NCI-H187 treated with DMSO at 0.1 percent for 48 hours (cell line): ENCODE measurements at regions not wholly inside any gene's neighbourhood (a gene's known extent, or its start where the extent isn't known, plus 50 kb on each side); places are given as distances from the start of the nearest gene placed in this dataset.

Experiments used
- DNase-seq: peaks from one replicate; lab custom pipeline; 2025; lab: John Stamatoyannopoulos, UW

DNA sequence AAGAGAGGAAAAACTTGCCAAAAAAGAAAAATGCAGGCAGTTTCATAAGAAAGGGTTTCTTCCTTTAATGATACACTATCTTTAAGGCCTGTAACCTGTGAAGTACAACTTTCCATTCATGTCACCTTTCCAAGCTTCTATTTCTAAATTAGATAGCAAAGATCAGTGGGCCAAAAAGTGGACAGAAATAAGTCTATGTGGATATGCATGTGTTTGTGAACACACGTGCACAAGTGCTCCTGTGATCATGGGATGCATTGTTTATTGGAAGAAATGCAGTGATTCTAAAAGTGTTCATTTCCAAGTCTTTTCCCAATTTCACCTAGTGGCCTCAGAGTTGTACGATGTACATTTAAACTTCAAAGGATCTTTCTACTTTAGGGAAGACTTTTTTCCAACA lies 230.0 kb upstream of the BLID start:
- DNase-seq = no peak

DNA sequence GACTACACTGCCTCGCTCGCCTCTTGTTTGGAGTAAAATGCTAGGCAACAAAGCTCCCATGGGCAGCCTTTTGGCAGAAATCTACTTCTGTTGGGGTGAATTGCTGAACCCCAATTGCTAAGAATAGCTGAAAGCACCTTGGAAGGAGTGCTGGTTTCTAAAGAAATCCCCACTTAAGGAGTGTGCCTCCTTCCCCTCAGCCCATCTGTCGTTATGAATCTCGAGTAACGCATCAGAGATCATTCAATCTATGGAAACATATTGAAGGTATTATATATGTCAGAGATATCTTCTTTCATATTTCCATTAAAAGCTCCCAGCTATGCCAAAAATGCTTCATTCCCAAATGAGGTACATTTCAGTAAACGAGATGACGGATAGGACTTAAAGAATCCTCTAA lies 229.6 kb upstream of the BLID start:
- DNase-seq = no peak

DNA sequence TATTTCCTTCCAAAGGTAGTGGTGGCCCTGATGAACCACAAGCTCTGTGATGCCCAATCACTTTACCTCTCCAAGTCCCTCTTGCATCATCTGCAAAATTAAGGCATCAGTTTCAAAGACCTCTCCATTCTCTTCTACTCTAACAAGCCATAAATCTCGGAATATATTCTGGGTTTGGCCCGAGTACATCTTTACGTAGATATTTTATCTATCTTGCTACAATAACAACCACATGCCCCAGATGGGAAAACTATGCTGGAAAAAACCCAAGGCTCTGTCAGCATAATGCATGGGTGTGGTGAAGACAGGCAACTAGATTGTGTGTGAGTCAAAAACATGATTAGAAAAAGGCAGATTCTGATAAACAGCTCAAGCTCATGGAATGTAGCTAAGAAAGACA lies 228.2 kb upstream of the BLID start:
- no peak for DNase-seq

DNA sequence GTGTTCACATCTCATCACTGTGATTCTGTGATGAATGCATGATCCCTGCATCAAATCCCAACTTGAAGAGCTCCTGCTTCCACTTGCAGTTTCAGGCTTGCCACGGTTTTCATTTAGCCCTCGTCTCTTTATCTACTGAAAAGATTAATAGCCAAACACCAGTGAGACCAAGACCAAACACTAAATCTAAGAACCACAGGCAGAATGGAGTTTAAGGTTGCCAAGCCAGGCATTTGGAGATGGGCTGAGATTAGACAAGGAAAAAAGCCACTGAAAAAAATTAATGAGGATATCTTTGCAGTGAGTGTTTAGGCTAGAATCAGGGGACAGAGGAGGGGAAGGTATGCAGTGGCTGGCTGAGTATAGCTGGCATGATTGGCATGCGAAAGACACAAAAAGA lies 227.2 kb upstream of the BLID start:
- DNase-seq = no peak

DNA sequence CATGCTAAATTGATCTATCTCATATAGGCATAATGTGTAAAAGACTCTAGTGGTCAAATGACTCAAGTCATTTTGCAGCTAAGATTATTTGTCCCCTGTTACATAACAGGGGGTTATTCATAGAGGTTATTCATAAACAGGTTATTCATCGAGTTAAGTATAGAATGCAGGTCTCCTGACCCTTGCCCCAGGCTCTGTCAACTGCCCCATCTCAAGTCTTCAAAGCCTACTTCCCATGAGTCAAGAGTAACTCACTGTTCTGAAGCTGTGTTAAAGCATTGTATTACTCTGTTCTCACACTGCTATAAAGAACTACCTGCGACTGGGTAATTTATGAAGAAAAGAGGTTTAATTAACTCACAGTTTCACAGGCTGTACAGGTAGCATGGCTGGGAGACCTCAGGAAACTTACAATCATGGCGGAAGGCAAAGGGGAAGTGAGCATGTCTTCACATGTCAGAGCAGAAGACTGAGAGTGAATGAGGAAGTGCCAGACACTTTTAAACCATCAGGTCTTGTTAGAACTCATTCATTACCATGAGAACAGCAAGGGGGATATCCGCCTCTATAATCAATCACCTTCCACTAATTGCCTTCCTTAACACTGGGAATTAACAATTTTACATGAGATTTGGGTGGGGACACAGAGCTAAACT lies 226.2 kb upstream of the BLID start:
- no peak for DNase-seq

DNA sequence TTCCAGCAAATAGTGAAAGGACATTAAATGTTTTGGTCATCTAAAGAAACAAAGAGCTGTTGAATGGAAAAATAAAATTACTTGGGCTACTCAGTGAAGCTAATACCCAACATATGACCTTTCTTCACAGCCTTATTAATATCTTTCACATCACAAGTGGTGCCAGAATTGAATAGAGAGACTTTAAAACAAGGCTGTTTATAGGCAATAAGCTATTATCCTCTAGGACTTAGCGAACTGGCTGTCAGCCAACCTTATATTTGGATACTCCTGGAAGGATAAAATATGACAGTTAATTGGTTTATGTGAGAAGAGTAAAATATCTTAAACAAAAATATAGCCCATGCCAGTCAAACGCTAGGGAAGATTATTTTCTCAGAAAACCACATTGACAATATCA lies 225.5 kb upstream of the BLID start:
- DNase-seq = no peak

DNA sequence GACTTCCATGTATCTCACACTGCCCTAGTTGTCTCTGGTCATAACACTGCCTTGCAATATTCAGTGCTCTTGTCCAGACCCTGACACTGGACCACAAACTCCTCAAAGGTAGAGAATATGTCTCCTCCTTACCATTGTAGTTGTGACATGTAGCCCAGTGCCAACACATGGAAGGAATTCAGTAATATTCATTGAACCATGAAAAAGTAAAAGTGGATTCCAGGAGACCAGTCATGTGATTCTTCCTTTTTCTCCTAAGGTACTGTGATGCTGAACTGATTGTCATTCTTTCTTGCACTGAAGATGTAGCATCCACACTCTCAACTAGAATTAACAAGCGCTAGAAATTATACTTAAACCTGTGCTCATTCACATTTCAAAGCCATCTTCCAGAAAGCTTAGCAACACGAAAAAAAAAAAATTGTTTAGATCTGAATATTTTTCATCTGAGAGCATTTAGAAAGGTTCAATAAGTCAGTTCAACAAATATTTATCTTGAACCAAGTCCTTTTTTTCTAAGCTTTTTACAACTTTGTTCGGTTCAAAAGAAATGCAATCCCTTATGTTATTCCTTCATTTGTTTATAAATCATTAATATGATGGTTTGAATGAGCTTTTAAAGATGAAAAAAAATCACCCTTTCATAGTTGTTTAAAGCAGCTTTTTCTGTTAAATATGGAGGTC lies 224.7 kb upstream of the BLID start:
- no peak for DNase-seq

DNA sequence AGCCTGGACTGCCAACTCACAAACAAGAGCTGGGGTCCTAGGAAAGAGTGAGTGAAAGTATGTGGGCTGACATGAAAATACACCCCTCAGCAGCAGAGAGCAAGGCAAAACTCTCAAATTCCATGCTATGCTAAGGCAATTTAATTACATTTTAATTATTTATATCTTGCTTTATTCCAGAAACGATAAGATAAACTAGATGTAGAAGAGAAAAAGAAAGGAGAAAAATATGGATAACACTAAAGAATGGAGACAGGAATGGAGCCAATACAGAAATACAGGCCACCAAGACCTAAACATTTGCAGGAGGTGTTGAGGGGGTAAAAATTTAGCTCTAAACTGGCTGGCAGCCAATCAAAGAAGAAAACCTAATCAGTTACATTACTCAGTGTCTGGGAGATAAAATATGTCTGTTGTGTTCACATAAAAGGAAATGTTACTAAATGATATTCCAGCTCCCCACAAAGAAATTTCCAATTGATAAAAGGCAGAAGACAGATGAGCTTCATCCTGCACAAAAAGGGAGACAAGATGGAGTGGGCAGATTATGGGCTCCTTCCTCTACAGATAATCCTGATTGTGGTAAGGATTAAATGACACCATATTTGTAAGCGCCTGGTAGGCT lies 223.5 kb upstream of the BLID start:
- DNase-seq = no peak

DNA sequence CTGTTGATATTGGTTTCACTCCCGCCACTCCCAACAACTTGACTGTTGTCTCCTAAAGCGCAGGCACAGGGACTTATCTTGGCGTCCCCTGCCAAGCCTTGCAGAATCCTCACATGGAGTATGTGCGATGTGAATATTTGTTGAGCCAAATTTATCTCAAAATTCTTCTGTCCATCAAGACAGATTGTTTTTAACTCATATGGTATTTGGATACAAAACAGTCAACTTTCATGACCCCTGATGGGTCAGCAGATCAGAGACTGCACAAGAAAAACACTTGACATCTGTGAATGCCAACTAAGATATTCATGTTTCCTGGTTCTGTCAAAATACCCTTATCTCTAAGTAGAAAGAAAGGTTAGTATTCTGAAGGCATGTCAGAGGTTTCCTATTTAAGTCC lies 221.7 kb upstream of the BLID start:
- DNase-seq = no peak

DNA sequence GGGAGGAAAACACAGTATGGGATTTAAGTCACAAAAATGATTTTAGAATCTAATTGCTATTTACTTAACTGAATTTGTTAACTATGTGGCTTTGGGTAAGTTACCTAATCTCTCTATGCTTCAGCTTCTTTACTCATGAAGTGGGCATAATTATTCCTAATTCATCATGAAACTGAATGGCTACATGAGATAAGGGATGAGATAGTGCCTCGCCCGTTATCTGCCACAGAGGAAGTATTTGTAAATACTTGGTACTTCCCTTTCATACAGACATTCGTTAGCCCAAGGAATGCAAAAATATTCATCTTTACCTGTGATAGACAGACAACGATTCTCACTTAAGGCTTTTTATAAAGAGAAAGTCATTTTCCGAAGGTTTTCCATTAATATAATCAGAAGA lies 221.2 kb upstream of the BLID start:
- no peak for DNase-seq

DNA sequence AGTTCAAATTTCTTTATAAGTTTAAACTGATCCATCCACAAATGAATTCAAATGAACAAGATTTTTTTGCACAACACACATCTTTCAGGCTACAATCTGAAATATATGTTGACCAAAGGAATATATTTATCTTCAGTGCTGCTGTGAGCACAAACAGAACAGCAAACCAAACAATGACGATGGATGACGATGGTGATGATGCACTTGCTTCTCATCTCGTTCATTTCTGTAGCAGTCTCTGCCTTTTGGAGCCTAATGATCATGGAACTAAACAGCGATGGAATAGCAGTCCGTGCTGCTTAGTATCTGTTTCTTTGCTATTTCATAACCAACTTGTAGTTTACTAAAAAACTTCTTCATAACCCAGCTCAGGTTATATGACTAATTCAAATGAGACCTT lies 220.7 kb upstream of the BLID start:
- no peak for DNase-seq

DNA sequence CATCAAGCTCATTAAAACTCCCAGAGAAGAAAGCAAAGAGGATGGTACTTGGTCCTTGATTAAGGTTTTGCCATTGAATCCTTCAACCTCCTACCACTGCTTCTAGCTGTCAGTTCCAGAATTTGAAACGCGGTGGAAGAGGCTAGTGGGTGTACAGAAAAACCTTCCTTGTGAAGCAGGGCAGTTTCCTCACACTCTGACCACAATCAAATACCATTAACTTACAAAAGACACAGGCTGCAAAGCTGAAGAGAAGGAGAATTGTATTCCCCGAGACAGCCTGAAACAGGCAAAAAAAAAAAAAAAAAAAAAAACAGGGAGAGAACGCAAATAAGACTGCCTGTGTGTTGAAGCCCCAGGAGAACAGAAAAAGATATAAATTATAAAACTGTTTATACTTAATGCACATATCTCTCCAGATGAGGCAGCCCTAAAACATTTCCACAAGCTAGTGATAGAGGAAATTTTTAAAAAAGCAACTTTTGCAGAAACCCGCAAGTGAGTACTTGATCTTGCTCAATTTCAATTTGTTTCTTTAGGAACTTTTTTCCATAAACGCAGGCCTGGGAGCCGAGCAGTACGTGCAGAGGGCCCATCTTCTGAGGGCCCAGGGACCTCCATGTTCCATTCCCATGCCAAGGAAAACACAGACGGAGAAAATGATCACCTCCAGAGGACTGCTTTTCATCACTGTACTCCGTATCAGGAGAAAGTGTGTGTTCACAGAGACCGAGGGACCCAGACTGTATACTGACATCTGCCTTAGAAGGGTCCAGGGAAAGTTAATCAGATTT lies 218.7 kb upstream of the BLID start:
- DNase-seq = no peak

DNA sequence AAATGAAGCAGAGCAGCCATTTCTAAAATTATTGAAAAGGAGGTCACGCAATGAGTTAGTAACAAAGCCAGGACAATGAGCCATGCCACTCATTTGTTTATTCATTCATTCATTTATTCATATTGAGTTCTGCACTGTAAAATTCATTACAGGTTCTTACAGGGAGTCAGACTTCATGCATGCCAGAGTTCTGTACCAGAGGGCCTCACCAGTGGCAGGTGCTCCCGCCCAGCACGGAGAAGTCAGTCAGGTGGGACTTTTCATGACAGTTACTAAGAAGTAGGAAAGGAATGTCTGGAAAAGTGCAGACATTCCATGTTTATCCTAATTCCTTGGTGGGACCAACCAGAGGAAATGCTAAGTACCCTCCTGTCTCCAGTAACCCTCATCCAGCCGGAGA lies 217.5 kb upstream of the BLID start:
- DNase-seq = no peak

DNA sequence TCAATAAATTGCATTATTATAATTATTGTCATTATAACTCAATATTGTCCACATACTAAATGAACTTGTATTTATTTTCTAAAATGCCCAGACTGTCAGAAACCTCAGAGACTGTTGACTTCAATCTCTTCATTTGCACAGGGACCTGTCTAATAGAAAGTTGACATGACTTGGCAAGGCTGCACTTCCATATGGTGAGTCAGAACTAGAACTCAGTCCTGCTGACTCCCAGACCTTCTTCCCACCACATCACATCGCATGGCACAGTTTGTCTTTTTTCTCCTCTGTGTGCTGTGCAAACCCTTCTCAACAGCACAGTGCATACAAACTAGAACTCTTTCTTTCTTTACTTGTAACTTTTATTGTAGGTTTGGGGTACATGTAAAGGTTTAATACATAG lies 215.1 kb upstream of the BLID start:
- DNase-seq = no peak

DNA sequence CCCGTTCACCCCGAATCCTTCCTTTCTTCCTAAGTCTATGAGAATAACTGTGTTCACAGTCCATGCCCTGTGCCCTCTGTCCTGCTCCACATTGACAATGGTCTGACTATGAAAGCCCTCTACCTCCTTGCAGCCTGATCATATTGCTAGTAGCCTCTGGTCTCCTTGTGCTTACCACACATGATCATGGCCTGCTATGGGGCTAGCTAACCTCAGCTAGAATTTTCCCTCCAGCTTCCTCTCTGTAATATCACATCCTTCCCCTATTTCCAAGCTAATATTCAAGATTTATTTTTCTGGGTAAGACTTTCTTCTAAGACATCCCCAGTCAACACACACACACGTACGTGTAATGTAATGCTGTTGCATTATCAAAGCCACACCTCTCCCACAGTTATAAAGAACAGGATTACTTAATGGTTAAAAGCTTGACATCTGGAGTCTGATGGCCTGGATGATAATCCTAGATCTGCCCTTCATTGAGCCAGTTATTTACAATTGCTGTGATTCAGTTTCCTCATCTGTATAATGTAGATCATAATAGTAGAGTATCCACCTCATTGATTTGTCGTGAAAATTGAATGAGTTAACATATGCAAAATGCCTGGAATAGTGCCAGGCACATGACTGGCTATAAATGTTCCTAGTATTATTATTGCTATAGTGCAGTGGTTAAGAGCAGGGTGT lies 214.4 kb upstream of the BLID start:
- DNase-seq = no peak

DNA sequence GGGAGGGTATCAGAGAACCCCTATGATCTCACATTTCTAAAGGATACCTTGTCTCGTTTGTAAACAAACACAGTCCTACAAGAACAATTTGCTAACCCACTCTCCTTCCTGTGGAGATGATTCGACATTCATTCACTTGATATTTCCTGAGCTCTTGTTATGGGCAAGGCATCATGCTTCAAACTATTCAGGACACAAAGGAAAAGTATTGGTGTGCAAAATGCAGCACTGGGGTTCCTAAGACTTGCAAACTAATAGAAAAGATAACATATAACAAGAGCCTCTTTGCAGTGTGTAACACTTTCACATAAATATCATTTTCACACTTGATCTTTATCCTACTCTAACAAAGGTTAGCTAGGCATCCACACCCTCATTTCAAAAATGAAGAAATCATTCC lies 211.5 kb upstream of the BLID start:
- no peak for DNase-seq

DNA sequence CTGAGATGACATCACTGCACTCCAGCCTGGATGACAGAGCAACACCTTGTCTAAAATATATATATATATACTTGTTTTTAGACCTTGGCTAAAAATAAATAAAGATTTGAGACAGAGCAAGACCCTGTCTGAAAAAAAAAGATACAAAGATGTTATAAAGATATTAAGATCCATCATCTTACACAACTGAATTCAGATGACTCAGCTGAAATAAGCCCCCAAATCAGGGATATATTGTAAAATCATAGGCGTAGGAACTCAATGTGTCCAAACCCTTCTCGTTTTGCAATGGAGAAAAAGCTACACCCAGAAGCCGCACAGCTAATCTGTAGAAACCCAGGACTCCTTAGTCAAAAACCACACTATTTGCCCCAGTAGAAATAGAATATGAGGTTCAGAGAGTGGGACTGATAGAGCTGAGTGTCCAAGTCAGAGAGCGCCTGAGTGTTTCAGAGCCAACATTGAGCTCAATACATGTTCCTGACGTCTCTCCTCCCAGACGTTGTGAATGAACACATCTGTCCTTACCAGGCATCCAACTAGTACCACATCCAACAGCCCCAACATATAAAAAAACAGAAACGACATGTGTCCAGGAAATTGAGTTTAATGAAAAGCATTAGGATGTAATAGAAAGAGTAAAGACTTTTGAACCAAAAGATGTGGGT lies 207.9 kb upstream of the BLID start:
- no peak for DNase-seq

DNA sequence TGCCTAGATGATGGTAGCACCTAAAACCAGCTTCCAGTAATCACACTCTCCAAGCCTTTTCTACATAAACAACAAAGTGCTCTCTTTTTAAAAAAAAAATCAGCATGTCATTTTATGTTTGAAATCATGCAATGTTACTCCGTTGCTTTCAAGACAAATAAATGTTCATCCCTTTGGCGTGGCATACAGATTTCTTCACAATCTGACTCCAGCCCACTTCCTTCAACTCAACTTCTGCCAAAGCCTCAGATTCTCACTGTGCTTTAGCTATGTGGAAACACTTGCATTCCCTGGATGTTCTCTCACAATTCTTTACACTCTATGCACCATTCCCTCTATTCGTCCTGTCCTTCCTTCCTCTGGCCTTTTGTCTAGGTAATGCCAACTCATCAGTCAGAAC lies 206.3 kb upstream of the BLID start:
- DNase-seq = no peak

DNA sequence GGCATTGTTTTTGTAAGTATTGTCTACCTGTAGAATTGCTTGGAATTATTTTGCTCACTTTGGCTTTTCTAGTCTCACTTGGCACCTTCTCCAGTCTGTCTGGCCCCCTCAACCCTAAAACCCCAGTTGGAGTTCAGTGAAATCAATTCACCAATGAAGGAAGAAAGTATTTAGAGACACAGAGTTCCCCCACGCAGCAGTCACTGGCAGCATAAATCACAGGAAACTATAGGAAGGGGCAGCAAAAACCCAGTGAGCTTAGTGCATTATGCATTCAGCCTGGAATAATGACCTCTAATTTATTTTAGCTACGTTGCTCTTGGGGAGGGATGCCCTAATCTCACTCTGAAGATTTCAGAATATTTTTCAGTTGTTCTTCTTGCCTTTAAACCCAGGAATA lies 204.7 kb upstream of the BLID start:
- no peak for DNase-seq

DNA sequence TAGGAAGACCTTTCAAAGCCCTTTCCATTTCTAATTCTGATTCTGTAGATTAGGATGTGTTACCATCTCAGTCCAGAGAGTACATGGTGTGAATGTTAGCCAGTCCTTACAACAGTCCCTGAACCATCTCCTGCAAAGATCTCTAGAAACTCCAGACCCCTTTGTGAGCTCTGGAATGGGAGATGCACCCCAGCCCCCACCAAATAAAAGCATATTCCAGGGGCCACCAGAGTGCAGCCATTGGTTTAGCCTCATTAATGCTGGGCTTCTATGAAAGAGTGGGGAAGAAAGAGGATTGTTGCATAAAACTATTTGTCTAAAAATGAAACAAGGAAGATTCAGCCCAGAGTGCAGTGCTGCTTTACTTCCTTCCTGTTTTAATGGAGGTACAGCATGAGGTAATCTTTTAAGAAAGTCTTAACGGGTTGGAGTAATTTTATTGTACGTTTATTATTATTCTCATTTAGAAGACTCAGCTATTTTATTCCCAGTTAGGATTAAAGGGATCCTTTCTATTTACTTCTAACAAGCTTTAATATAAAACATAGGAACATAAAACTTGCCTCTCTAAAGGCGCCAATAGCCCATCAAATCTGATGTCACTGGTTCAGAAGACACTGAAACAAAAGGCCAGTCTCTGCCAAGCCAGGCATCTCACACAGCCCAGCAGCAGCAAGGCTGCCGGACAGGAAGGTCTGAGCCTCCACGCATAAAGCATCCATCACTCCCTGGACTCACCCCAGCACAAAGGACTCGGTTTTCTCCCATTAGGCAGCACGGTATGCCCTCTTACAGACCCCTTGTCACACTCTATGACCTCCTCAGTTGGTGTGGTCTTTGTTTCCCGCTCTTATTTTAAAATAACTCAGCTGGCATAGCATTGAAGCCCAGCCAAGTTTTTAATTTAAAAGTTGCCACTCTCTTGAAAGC lies 203.9 kb upstream of the BLID start:
- no peak for DNase-seq

DNA sequence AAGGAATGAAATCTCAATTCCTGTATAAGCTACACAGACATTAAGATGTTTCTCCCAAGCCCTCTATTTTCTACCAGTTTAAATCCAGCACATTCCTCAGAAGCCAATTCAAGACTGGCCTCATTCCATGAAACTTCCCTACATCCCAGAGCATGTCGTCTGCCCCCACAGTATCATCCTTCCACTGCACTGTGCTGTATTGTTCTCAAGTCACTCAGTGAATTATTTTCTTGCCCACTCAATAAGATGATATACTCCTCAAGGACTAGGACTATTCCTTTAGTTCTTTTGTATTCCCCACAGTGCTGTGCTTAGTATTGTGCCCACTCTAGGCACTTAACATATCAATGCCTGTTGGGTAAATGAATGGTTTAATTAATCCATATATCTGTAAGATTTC lies 203.1 kb upstream of the BLID start:
- DNase-seq = no peak
